Suppressor macrophage treated with lipopolysaccharide for 1 hour (primary cell): ENCODE measurements at regions not wholly inside any gene's neighbourhood (a gene's known extent, or its start where the extent isn't known, plus 50 kb on each side); places are given as distances from the start of the nearest gene placed in this dataset.

ENCODE experiments used
- DNase-seq, 3 donors: peaks; one replicate each; pipeline ENCODE4 v3.0.0-alpha.2; 2020 to 2022

DNA sequence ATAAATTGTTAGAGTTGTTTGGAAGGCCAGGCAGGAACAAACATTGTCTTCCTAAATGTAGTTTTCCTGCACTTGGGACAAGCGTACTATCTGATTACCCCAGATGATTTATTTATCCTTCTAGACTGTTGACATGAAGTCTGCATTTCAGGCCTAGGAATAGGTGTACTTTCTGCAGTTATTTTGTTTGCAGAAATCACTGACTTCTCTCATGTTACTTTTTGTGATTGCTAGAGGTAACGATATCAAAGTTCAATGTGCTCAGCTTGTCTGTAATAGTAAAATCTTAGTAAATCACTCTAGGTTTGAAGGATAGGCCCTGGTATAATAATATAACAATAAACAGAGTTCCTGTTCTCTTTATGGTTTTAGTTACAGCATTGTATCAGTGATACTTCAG, 75.4 kb upstream of the HDAC9 start:
- DNase-seq: no peak

DNA sequence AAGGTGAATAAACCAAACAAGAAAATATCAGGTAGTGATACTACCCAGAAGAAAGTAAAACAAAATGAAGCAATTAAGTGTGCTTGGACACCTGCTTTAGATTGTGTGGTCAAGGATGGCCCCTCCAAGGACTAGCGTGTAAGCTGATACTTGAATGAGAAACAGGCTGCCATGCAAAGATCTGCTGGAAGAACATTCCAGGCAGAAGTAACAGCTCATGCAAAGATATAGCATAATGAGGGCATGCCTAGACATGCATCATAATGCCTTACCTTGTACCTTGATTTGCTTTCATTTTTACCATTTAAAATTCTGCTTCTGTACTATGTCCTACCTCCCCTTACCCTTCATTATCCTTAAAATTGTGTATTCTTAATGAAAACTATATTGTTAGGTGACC, 74.8 kb upstream of the HDAC9 start:
- no peak for DNase-seq

DNA sequence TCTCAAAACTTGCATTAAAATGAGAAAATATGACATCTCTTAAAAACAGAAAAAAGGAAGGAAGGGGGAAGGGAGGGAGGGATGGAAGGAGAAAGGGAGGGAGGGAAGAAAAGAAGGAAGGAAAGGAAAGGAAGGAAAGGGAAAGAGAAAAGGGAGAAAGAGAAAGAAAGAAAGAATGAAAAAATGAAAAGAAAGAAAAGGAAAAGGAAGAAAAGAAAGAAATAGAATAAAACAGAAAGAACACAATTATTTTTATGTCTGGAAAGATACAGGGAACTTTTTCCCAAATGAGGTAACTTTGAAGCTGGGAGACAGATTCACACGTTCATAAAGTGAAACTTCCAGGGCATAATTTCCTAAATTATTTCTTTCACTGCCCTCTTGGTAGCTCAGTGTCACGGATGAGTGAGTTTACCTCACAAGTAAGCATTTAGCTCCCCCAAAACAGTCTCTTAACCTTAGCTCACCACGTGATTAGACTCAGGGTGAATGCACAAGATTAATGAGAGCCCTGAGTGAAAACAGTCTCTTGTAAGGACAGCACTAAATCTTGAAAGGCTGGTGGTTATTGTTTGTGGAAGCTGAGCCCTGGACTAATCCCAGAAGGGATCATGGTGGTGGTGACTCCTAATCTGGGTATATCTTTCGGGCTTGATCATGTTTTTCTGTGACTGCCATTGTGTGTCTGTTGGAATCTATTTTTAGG, 74.1 kb upstream of the HDAC9 start:
- no peak for DNase-seq

DNA sequence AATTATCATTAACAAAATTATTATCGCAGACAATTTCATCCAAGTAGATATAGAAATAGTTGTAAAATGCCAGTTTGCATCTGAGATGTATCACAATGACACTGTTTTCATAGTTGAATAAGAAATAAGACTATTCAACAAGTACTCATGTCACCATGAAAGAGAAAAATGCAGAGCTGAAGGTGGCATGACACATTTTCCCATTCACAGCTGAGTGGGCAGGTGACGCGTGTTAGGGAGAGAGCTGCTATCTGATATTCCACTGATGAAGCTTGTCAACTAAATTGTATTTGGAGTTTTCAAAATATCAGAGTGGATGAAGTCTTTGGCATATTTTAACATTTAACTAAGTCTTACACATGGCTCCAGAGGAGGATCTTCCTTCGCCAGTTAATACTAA, 70.3 kb upstream of the HDAC9 start:
- DNase-seq: no peak

DNA sequence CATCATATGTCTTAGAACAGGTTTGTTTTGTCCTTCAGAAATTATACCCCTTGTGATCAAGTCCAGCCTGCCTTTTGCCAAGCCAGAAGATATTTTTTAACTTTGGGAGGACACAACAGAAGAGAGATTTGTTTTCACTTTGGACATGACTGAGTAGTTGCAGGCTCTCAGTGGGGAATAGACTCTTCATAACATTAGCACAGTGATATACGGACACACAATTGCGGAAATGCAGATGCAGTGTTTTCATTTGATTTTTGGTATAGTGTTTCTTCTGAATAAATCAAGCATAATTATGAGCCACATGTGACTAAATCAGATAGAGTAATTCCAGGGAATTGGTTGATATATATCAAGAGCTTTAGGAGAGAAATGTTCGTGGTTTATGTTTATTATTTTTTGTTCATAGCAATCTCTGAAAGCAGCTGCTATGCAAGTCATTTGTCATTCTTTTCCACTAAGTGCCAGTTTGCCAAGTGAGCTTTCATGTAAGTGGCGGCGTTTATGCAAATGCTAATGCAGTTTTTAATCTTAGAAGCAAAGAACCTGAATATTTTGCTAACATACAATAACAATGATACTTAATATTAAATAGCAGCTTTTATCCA, 69.6 kb upstream of the HDAC9 start:
- DNase-seq: no peak

DNA sequence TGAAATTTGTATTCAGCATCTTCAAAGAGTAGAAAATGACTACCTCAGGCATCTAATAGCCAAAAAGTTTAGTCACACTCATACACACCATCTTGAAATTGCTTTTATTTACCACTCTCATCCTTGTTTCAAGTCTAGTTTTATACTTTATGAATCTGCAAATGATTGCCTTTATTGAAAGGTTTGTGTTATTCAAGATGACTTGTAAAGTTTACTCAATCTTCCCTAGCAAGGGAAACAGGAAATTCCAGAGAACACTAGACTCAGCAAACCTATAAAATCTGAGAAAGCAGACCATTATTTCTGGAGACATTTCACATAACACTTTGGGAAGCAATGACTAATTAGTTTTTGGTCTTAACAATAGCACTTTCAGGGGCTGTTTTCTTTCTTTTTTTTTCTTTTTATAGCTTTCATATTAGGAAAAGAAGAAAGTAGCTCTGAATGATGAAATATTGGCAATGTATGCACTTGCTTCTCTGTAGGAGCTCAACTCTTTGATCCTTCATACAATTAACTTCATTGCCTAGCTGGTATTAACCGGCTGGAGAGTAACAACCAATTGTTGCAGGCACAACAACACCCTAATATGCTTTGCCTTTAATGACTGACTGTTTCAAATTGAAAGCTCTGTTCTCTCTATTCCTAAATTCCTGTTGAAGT, 68.9 kb upstream of the HDAC9 start:
- DNase-seq: peak; percentile 22 to 60 (median 55)

DNA sequence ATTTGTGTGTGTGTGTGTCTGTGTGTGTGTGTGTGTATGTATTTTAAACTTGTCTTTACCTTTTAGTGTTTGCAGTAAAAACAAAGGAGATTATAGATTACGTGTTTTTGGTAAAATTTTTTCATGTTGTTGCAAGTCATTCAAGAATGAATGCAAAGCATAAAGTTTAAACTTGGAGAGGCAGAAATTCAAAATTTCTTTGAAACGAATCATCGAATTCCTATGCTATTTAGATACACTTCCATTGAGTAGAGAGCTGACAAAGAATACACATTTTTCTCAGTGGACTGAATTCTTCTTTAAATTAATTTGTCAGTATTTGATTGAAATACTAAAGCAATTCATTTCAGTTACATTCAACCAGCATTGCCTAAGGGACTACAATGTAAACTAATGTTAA, 66.0 kb upstream of the HDAC9 start:
- DNase-seq: no peak

DNA sequence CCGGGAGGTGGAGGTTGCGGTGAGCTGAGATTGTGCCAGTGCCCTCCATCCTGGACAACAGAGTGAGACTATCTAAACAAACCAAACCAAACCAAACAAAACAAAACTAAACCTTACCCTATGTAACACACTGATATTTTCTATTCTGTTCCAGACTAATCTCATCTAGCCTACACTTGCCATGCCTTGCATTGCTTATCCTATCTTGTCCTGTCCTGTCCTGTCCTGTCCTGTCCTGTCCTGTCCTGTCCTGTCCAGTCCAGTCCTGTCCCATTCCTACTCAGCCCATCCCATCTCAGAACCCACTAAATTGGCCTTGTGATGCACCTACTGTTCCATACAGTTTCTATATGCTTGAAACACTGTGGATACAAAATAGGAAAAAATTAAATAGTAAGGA, 64.7 kb upstream of the HDAC9 start:
- no peak for DNase-seq

DNA sequence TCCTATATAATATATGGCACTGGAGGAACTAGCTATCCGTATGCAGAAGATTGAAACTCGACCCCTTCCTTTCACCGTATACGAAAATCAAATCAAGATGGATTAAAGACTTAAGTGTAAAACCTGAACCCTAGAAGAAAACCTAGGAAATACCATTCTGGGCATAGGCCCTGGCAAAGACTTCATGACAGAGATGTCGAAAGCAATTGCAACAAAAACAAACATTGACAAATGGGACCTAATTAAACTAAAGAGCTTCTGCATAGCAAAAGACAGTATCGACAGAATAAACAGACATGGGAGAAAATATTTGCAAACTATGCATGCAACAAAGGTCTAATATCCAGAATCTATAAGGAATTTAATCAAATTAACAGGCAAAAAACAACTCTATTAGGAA, 61.4 kb upstream of the HDAC9 start:
- no peak for DNase-seq

DNA sequence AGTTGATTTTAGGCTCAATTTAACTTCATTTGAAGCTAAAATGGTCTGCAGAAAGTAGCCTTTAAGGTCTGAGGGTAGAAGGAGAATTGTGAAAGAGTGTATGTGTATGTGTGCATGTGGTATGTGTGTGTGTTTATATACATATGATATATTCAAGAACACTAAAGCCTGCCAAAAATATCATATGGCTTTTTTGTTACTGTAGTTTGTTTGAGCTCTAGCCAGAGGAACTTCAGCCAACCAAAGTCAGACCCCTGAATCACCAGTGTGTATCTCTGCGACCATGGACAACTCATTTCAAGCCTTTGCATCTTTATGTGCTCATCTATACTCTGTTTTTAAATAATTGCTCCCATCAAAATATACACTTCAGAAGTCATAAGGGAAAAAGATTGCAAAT, 58.4 kb upstream of the HDAC9 start:
- DNase-seq: no peak

DNA sequence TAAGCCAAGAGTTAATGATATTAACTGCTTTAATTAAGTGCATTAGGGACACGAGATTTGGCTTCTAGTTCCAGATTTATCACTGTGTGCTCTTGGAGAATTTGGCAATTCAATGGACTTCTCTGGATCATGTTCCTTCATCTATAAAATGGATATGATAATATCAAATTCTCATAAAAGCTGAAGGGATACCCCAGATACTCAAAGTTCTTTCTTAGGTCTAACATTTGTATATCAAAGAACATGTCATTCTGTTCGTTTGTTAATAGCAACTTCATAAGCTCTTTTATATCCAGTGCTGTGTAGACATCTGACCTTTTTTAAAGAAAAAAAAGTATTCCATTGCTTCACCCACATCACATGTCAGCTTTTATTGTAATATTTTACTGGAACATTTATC, 54.6 kb upstream of the HDAC9 start:
- DNase-seq: no peak

DNA sequence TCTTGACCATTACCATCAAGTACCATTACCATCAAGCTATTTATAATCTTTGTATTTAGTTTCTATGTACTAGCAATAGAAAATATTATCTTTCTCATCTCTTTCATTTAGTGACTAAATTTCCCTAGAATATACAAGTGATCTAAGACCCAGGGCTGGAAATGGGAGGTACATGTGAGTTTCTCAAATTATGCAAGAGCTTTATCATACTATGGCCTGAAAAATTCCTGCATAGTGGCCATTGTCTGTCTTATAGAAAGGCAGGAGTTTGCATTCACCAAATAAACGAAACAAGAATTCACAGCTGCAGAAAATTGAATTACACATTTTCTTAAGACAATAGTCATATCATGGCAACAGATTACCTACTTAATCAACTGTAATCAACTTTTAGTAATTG, 50.7 kb upstream of the HDAC9 start:
- DNase-seq: peak; percentile 48 to 71 (median 64)

DNA sequence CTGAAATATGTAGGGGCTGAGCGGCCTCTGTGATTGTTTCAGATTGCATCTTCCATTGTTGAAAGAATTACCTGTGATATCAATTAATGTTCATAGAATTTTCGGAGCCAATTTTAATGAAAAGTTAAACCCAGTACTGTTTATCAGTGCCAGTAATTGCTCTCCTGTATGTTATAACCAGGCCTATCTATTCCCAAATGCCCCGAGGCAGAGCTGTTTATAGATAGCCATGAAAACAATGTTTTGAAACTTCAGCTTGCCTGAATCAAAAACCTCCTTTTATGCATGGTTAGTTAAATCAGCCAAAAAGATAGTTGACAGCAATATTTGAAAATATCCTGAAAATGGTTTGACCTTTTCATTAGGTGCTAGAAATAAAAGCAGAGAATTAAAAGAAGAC, 50.1 kb upstream of the HDAC9 start:
- DNase-seq: no peak
